ENCODE measurements at regions not wholly inside any gene's neighbourhood (a gene's known extent, or its start where the extent isn't known, plus 50 kb on each side); places are given as distances from the start of the nearest gene placed in this dataset.
A peak's percentile ranks its signal among the peaks of the same experiment; 100 is the strongest.

- Histone ChIP-seq H3K27me3 (replicated peaks; ENCODE audit: control insufficient read depth, insufficient read depth, low read length) (no peaks in the 10 kb centered on the region), H3K36me3 (ENCODE audit: control insufficient read depth, insufficient read depth, low read length) (no peaks in the 10 kb centered on the region), H3K4me3 (replicated peaks; ENCODE audit: low read depth, low read length) (peak overlapping the region; percentile 55)
- TF ChIP-seq, protein P1, sequence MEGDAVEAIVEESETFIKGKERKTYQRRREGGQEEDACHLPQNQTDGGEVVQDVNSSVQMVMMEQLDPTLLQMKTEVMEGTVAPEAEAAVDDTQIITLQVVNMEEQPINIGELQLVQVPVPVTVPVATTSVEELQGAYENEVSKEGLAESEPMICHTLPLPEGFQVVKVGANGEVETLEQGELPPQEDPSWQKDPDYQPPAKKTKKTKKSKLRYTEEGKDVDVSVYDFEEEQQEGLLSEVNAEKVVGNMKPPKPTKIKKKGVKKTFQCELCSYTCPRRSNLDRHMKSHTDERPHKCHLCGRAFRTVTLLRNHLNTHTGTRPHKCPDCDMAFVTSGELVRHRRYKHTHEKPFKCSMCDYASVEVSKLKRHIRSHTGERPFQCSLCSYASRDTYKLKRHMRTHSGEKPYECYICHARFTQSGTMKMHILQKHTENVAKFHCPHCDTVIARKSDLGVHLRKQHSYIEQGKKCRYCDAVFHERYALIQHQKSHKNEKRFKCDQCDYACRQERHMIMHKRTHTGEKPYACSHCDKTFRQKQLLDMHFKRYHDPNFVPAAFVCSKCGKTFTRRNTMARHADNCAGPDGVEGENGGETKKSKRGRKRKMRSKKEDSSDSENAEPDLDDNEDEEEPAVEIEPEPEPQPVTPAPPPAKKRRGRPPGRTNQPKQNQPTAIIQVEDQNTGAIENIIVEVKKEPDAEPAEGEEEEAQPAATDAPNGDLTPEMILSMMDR (IDR thresholded peaks at IDR 0.05; ENCODE audit: insufficient read depth, low read length, poor library complexity, severe bottlenecking): no peak
- peak; percentile 87 for DNase-seq (ENCODE audit: extremely low read depth, insufficient read length)
Observed at GRCh38 chr5:91280362-91281269, 102.5 kb downstream of the ARRDC3 start.

GRCh38 chr5:91277840-91278239 lies 105.3 kb downstream of the ARRDC3 start:
- DNase-seq (ENCODE audit: extremely low read depth, insufficient read length): no peak
- H3K4me3 ChIP-seq (replicated peaks; ENCODE audit: low read depth, low read length): no peak overlapping the region
- no peaks in the 10 kb centered on the region for H3K27me3 ChIP-seq (replicated peaks; ENCODE audit: control insufficient read depth, insufficient read depth, low read length)
- TF ChIP-seq, protein P1 (IDR thresholded peaks at IDR 0.05; ENCODE audit: insufficient read depth, low read length, poor library complexity, severe bottlenecking): no peak
- no peaks in the 10 kb centered on the region for H3K36me3 ChIP-seq (ENCODE audit: control insufficient read depth, insufficient read depth, low read length)

GRCh38 chr5:91277093-91277626 lies 106.0 kb downstream of the ARRDC3 start:
- no peaks in the 10 kb centered on the region for H3K36me3 ChIP-seq (ENCODE audit: control insufficient read depth, insufficient read depth, low read length)
- no peak for DNase-seq (ENCODE audit: extremely low read depth, insufficient read length)
- TF ChIP-seq, protein P1 (IDR thresholded peaks at IDR 0.05; ENCODE audit: insufficient read depth, low read length, poor library complexity, severe bottlenecking): no peak
- no peaks in the 10 kb centered on the region for H3K27me3 ChIP-seq (replicated peaks; ENCODE audit: control insufficient read depth, insufficient read depth, low read length)
- no peak overlapping the region for H3K4me3 ChIP-seq (replicated peaks; ENCODE audit: low read depth, low read length)

DNA sequence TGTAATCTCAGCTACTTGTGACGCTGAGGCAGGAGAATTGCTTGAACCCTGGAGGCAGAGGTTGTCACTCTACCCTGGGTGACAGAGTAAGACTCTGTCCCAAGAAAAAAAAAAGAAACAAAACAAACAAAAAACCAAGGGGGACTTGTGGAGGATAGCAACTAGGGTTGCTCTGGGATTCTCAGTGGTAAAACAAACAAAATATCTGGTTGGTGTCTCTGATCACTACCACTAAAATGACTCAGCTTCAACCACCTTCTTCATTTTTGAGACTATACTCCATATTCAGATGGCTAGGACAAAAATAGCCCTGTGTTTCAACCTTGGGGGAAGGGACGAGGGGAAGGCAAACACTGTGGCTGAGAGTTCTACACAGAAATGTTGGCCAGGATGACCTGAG lies 110.3 kb downstream of the ARRDC3 start:
- H3K27me3 ChIP-seq (replicated peaks; ENCODE audit: control insufficient read depth, insufficient read depth, low read length): no peaks in the 10 kb centered on the region
- H3K4me3 ChIP-seq (replicated peaks; ENCODE audit: low read depth, low read length): no peak overlapping the region
- TF ChIP-seq, protein P1 (IDR thresholded peaks at IDR 0.05; ENCODE audit: insufficient read depth, low read length, poor library complexity, severe bottlenecking): no peak
- peak; percentile 65 for DNase-seq (ENCODE audit: extremely low read depth, insufficient read length)
- no peaks in the 10 kb centered on the region for H3K36me3 ChIP-seq (ENCODE audit: control insufficient read depth, insufficient read depth, low read length)

DNA sequence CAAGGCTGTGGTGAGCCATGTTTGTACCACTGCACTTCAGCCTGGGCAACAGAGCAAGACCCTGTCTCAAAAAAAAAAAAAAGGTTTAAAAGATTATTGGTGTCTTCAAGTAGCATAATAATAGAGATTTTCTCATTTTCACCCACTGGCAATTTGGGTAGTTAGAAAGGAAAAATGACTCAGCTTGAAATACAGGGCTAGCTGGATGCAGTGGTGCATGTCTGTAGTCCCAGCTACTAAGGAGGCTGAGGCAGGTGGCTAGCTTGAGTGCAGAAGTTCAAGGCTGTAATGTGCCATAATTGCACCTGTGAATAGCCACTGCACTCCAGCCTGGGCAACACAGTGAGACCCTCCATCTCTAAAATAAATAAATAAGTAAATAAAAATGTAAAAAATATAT lies 111.1 kb downstream of the ARRDC3 start:
- TF ChIP-seq, protein P1 (IDR thresholded peaks at IDR 0.05; ENCODE audit: insufficient read depth, low read length, poor library complexity, severe bottlenecking): no peak
- no peaks in the 10 kb centered on the region for H3K36me3 ChIP-seq (ENCODE audit: control insufficient read depth, insufficient read depth, low read length)
- no peak overlapping the region for H3K4me3 ChIP-seq (replicated peaks; ENCODE audit: low read depth, low read length)
- peak; percentile 67 for DNase-seq (ENCODE audit: extremely low read depth, insufficient read length)
- H3K27me3 ChIP-seq (replicated peaks; ENCODE audit: control insufficient read depth, insufficient read depth, low read length): no peaks in the 10 kb centered on the region
